ENCODE measurements at regions not wholly inside any gene's neighbourhood (a gene's known extent, or its start where the extent isn't known, plus 50 kb on each side); places are given as distances from the start of the nearest gene placed in this dataset.

DNA sequence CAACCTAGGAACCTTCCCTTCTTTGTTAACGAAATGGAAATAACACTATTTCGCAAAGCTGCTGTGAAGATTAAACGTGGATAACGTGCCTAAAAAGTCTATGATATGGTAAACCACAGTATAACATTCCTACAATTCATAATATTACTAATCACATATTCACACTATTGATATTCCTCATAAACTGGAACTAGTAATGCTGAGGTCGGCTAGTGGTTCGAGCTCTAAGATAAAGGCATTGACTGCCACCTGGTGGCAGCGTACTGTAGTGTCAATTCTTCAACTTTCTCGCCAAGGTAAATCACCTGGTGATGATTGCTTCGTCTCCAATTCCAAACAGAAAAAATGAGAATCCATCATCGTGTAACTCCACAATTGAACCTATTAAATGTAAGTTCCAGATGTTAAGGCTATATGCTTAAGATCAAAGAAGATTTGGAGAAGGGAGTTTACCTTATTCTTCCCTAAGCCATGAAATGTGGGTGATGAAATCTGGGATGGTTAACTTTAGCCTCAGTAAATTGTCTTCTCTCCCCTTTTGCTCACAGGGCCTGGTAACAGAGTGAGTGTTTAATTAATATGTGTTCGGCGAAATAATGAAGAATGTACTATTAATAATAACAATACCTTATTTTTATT, 197.5 kb upstream of the TMEM132C start:
- no peak for TF ChIP-seq POLR2A (IDR thresholded peaks at IDR 0.05)
- TF ChIP-seq CTCF (IDR thresholded peaks at IDR 0.05), result peak in 5 of 6 experiments; percentile 26 to 67 (median 43)
